GM19328 (cell line): ENCODE measurements at regions not wholly inside any gene's neighbourhood (a gene's known extent, or its start where the extent isn't known, plus 50 kb on each side); places are given as distances from the start of the nearest gene placed in this dataset.

Experiments
- ATAC-seq: cut with Tn5 transposase; IDR thresholded peaks from one replicate; pipeline ENCODE4 v1.9.1; 2021; ENCODE audit warnings: mild to moderate bottlenecking, moderate library complexity; ENCODE audit not compliant: unreplicated experiment

GRCh38 chr9:115964710-115965347, 188.8 kb upstream of the PAPPA start:
- no peak for ATAC-seq

DNA sequence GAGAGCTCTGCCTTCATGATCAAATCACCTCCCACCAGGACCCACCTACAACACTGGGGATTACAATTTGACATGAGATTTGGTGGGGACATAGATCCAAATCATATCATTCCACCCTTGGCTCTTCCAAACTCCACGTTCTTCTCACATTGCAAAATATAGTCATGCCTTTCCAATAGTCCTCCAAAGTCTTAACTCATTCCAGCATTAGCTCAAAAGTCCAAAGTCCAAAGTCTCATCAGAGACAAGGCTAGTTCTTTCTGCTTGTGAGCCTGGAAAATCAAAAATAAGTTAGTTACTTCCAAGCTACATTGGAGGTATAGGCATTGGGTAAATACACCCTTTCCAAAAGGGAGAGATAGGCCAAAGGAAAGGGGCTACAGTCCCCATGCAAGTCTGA, 186.9 kb upstream of the PAPPA start:
- no peak for ATAC-seq

GRCh38 chr9:115969096-115969495, 184.5 kb upstream of the PAPPA start:
- ATAC-seq: no peak

DNA sequence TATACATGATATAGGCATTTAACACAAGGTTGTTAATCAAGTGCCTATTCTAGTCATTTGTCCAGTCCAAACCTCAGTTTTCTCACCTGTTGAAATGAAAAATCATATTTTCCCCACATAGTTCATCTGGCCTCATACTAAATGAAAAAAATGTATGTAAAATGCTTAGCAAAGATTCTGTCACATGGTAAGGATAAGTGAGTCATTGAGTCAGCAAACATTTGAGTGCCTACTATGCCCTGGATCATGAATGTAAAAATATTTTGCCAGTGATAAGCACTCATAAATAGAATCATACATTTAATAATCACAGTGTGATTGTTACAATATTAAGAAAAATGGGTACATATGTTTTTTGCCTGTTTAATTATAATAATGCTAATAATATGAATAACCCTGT, 181.2 kb upstream of the PAPPA start:
- no peak for ATAC-seq

DNA sequence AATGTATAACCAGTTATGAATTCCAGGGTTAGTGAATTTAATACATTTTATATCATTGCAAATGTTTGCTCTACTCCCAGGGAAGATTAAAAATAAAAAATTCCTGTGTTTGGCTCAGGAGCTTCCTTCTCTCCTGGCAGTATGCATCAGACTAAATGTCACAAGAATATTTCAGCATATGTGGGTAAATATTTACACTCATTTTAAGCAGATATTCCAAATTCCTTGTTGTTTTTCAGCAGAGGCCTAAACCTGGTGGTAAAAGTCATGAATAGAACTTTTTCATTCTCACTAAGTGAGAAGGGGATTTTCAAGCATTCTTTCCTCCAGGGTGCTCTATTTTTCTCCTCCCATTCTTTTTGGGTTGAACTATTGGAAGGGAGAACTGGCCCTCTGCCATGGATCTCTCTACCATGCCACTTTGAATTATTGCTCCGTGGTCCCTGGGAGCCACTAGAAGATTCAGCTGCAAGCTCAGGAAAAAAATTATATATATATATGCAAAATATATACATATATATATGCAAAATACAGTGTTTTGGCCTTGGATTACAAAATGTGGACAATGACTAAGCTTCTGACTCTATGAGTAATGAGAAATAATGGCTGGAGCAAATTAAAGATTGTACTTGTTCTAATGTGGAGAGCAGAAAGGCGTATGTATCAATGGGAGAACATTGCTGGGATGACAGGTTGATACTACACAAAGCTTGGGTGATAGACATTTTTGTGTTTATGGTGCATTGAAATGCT, 180.6 kb upstream of the PAPPA start:
- no peak for ATAC-seq

- ATAC-seq: no peak
Observed at GRCh38 chr9:115976781-115977180, 176.8 kb upstream of the PAPPA start.

DNA sequence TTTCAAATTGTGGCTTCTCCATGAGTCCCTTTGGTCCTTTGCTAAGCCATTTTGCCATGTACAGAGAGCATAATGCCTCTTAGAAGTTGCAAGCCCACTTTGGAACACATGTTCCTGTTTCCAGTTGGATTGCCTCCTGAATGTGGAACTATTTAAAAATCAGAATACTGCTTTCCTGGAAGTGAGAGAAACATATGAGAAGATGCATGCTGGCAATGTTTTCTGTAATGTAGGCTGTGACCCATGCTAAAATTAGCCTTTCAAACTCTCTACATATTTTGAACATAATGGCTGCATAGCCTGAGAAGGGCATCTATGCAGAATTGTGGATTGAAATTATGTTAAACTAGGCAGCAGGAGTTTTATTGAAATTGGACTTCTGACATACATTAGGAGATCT, 175.5 kb upstream of the PAPPA start:
- no peak for ATAC-seq

GRCh38 chr9:115978659-115979096, 174.9 kb upstream of the PAPPA start:
- no peak for ATAC-seq

DNA sequence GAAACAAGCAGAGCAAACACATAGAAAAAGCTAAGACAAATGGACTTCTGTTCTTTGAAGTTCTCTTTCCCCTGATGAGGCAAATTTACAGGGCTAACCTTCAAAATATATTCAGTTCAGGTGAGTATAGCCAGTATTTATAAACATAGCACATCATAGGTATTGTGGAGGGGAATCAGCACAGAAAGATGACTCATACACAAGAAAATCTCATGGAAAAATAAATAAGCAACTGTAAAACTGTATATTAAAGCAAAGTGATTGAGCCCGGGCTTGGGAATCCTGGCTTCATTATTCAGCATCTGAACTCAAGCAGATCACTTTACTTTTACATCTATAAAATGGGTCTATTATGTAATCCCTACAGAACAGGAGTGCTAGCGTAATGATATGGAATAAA, 173.5 kb upstream of the PAPPA start:
- ATAC-seq: no peak

GRCh38 chr9:115980502-115980901, 173.1 kb upstream of the PAPPA start:
- no peak for ATAC-seq

- no peak for ATAC-seq
Observed at GRCh38 chr9:115980976-115981375, 172.6 kb upstream of the PAPPA start.

DNA sequence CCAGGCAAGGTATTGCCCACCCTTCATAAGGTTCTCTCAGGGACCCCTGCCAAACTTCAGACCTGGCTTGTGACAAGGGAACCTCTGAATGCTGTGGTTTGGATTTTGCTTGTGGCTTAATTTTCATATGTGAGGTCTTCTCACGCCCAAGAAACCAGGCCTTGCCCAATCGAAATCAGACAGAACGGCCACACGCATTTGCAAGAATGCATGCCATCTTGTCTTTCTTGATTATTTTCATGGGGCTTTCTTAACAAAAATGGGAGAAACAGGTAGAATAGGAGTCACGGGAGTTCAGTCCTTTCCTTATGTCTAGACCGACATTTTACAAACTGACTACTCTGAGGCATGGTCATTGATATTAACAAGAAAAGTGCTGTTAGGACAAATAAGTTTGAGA, 170.2 kb upstream of the PAPPA start:
- no peak for ATAC-seq

- no peak for ATAC-seq
Observed at GRCh38 chr9:115985657-115986056, 167.9 kb upstream of the PAPPA start.

GRCh38 chr9:115986508-115986907, 167.1 kb upstream of the PAPPA start:
- ATAC-seq: no peak

GRCh38 chr9:115988701-115989100, 164.9 kb upstream of the PAPPA start:
- ATAC-seq: no peak

DNA sequence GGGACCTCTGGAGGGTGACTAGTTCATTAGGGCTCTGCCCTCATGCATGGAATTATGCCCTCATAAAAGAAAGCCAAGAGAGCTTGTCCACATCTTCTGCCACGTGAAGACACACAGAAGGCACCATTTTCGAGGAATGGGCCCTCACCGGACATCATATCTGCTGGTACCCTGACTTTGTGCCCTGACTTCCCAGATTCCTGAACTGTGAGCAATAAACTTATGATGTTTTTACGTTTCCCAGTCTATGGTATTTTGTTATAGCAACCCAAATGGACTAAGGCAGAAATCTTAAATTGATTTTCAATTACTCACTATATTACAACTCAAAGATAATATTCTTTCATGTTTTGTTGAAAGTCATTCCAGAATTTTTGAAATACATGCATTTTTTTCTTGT, 163.8 kb upstream of the PAPPA start:
- ATAC-seq: no peak

GRCh38 chr9:115992834-115993233, 160.8 kb upstream of the PAPPA start:
- ATAC-seq: no peak

GRCh38 chr9:115997923-115998322, 155.7 kb upstream of the PAPPA start:
- no peak for ATAC-seq

DNA sequence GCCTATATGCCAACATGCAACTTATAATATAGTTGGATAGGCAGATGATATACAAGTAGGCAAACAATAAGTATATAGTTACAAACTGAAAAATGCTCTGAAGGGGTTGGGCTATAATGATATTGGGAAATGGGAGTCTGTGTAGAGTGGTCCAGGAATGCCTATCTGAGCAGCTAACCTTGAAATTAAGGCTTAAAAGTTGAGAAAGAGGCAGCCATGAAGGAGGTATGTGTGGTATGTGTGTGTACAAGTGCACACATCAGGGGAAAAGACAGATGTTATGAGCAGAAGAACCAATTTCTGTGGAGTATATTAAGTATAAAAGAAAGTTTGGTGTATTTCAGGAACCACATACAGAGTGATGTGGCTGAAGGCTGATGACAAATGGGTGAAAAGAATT, 154.9 kb upstream of the PAPPA start:
- ATAC-seq: no peak

GRCh38 chr9:115999498-115999897, 154.1 kb upstream of the PAPPA start:
- ATAC-seq: no peak

- no peak for ATAC-seq
Observed at GRCh38 chr9:116000748-116001329, 152.8 kb upstream of the PAPPA start.

DNA sequence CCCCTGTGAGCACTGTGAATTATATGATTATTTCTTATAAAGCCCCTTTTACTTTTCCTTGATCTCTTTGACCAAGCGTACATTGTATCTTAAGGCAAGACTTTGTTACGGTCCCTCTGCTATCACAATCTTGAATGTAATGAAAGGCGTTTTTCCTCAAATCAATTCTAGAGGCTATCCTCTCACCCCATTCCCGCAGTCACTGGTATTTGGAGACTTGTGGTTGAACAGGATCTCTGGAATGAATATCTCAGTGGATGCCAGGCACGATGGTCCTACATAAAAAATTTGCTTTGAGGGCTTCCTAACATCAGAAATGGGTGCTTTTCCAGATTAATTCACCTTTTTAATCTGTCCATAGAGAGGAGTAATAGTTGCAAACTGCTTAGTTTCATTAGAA, 151.4 kb upstream of the PAPPA start:
- ATAC-seq: no peak
